ENCODE measurements at regions not wholly inside any gene's neighbourhood (a gene's known extent, or its start where the extent isn't known, plus 50 kb on each side); places are given as distances from the start of the nearest gene placed in this dataset.

GRCh38 chr13:85853161-85853894 is 54.1 kb upstream of the SLITRK6 start:
- intact Hi-C loops (cut with micrococcal nuclease): no loop called here
- Histone ChIP-seq H2AK9ac (replicated peaks; ENCODE audit: low read depth, low read length, poor library complexity) (no peak overlapping the region), H3K9me3 (ENCODE audit: control insufficient read depth, insufficient read depth, low read length) (peaks cover 3% of the 10 kb centered on the region), H4K5ac (ENCODE audit: low read depth, low read length) (no peak overlapping the region), H3K36me3 (ENCODE audit: control insufficient read depth, insufficient read depth, low read length) (no peaks in the 10 kb centered on the region), H3K79me1 (ENCODE audit: low read depth in 1 of 2, low read length in 2 of 2) (no peaks in the 10 kb centered on the region), H2AFZ (replicated peaks; ENCODE audit: low read length, poor library complexity) (no peak overlapping the region), H3K27me3 (ENCODE audit: control insufficient read depth, insufficient read depth, low read length) (no peaks in the 10 kb centered on the region), H2BK120ac (ENCODE audit: low read depth, low read length) (no peak overlapping the region), H4K8ac (ENCODE audit: low read depth in 2 of 2, low read length in 2 of 2) (no peak overlapping the region), H3K56ac (ENCODE audit: extremely low read depth, insufficient read depth, low read length) (no peak overlapping the region), H3K27ac (ENCODE audit: insufficient read depth, low read length) (no peak overlapping the region), H3K18ac (ENCODE audit: low read depth, low read length) (no peak overlapping the region), H3K4me3 (ENCODE audit: insufficient read depth, low read depth, low read length) (no peak overlapping the region), H2AK5ac (ENCODE audit: low read depth, low read length) (no peak overlapping the region), H2BK20ac (ENCODE audit: low read depth, low read length) (no peak overlapping the region), H4K91ac (ENCODE audit: insufficient read depth, low read depth, low read length) (no peak overlapping the region), H3K4me1 (ENCODE audit: control insufficient read depth, insufficient read depth, low read length) (no peaks in the 10 kb centered on the region), H3K9me1 (ENCODE audit: insufficient read depth, low read length) (no peaks in the 10 kb centered on the region), H3K9ac (ENCODE audit: low read depth, low read length) (no peak overlapping the region), H3K14ac (replicated peaks; ENCODE audit: low read depth, low read length) (no peak overlapping the region), H3K23ac (ENCODE audit: low read depth, low read length) (no peak overlapping the region), H4K20me1 (ENCODE audit: insufficient read depth, low read length) (no peaks in the 10 kb centered on the region), H2BK5ac (ENCODE audit: low read depth, low read length, poor library complexity, severe bottlenecking) (no peak overlapping the region), H3K4me2 (ENCODE audit: low read depth, low read length) (no peak overlapping the region), H2BK15ac (ENCODE audit: low read depth, low read length) (no peak overlapping the region), H3K4ac (ENCODE audit: low read depth, low read length) (no peak overlapping the region)
- ATAC-seq (ENCODE audit: low read depth) (no peak), DNase-seq (no peak)
- TF ChIP-seq SMC3 (IDR thresholded peaks at IDR 0.05; ENCODE audit: low read depth, low read length): no peak
- no peak for TF ChIP-seq MXI1 (IDR thresholded peaks at IDR 0.05; ENCODE audit: borderline replicate concordance, low read depth, low read length)
- TF ChIP-seq POLR2A (IDR thresholded peaks at IDR 0.05; ENCODE audit: low read depth, low read length): no peak
- TF ChIP-seq BHLHE40 (IDR thresholded peaks at IDR 0.05; ENCODE audit: low read depth, low read length): no peak
- TF ChIP-seq NFE2L2 (IDR thresholded peaks at IDR 0.05; ENCODE audit: low read depth, low read length): no peak
- TF ChIP-seq CHD1 (IDR thresholded peaks at IDR 0.05; ENCODE audit: low read depth, low read length): no peak
- TF ChIP-seq RFX5 (IDR thresholded peaks at IDR 0.05; ENCODE audit: low read depth, low read length): no peak
- no peak for TF ChIP-seq ELK1 (IDR thresholded peaks at IDR 0.05; ENCODE audit: borderline replicate concordance, low read depth, low read length)
- no peak for TF ChIP-seq MAZ (IDR thresholded peaks at IDR 0.05; ENCODE audit: borderline replicate concordance, low read depth, low read length)
- no peak for TF ChIP-seq CTCF (conservative IDR thresholded peaks at IDR 0.05; ENCODE audit: low read depth, low read length)
- TF ChIP-seq CEBPB (IDR thresholded peaks at IDR 0.05; ENCODE audit: low read depth, low read length): no peak
- no peak for TF ChIP-seq RAD21 (IDR thresholded peaks at IDR 0.05; ENCODE audit: low read length)
- no peak for TF ChIP-seq RCOR1 (IDR thresholded peaks at IDR 0.05; ENCODE audit: insufficient replicate concordance, low read length)
- TF ChIP-seq MAFK (IDR thresholded peaks at IDR 0.05; ENCODE audit: low read depth, low read length): no peak
- TF ChIP-seq FOS (IDR thresholded peaks at IDR 0.05; ENCODE audit: low read depth, low read length): no peak
- no peak for TF ChIP-seq USF2 (IDR thresholded peaks at IDR 0.05; ENCODE audit: low read depth, low read length)
- in situ Hi-C loops (cut with MboI; ENCODE audit: low sequenced_read_pairs): no loop called here
- POLR2A ChIA-PET (ENCODE audit: unreplicated experiment): no interaction called here
- CTCF ChIA-PET: no interaction called here
- dilution Hi-C loops (cut with HindIII; ENCODE audit: low sequenced_read_pairs, unreplicated experiment): no loop called here
- no CpG with 5 or more reads among the region's 8 CpGs for WGBS, 2 experiments (ENCODE audit: extremely low coverage in 2 of 2, insufficient read length in 1 of 2)
- BruUV-seq (replicated peaks): no TSS peak

Measured in IMR-90 (cell line).